Large intestine (tissue), 3 donors: ENCODE measurements at regions not wholly inside any gene's neighbourhood (a gene's known extent, or its start where the extent isn't known, plus 50 kb on each side); places are given as distances from the start of the nearest gene placed in this dataset.

Experiments used
- DNase-seq, 2 donors: peaks; one replicate each; pipeline versions ENCODE4 v3.0.0 to v3.0.0-alpha.2; 2013
- H3K27ac ChIP-seq: one replicate; pipeline ENCODE4 v1.5.1; 2013; ENCODE audit warnings: low read length
- H3K27me3 ChIP-seq: 2 replicates; pipeline ENCODE4 v1.6.1; 2013; ENCODE audit warnings: low read length; ENCODE audit not compliant: control insufficient read depth, insufficient read depth
- H3K36me3 ChIP-seq: 2 replicates; pipeline ENCODE4 v1.6.1; 2013; ENCODE audit warnings: low read length; ENCODE audit not compliant: control insufficient read depth, insufficient read depth
- H3K4me1 ChIP-seq: one replicate; pipeline ENCODE4 v1.6.1; 2013; ENCODE audit warnings: low read length; ENCODE audit not compliant: control insufficient read depth, insufficient read depth
- H3K4me3 ChIP-seq: one replicate; pipeline ENCODE4 v1.5.1; 2013; ENCODE audit warnings: low read length
- H3K9me3 ChIP-seq: one replicate; pipeline ENCODE4 v1.6.1; 2013; ENCODE audit warnings: mild to moderate bottlenecking, low read depth, low read length, moderate library complexity; ENCODE audit not compliant: control insufficient read depth
- WGBS: methylation state at CpG from one replicate; pipeline ENCODE4 v1.1.5; 2013; ENCODE audit warnings: low lambda C conversion rate; ENCODE audit not compliant: insufficient coverage; 5-methylcytosine and 5-hydroxymethylcytosine counted together

- Histone ChIP-seq H3K27ac (no peak overlapping the region), H3K4me3 (no peak overlapping the region), H3K27me3 (no peaks in the 10 kb centered on the region), H3K9me3 (no peaks in the 10 kb centered on the region), H3K36me3 (no peaks in the 10 kb centered on the region), H3K4me1 (no peaks in the 10 kb centered on the region)
- no CpG with 5 or more reads among the region's 1 CpG for WGBS
- DNase-seq: no peak
Observed at GRCh38 chr21:23045955-23046354, 2047.7 kb downstream of the NCAM2 start.

GRCh38 chr21:23067672-23068071 is 2069.5 kb downstream of the NCAM2 start:
- Histone ChIP-seq H3K4me3 (no peak overlapping the region), H3K27me3 (no peaks in the 10 kb centered on the region), H3K27ac (no peak overlapping the region), H3K36me3 (no peaks in the 10 kb centered on the region), H3K4me1 (no peaks in the 10 kb centered on the region), H3K9me3 (no peaks in the 10 kb centered on the region)
- no CpG with 5 or more reads among the region's 2 CpGs for WGBS
- DNase-seq: no peak

GRCh38 chr21:23083242-23083641 is 2085.0 kb downstream of the NCAM2 start:
- Histone ChIP-seq H3K4me1 (no peaks in the 10 kb centered on the region), H3K27ac (no peak overlapping the region), H3K4me3 (no peak overlapping the region), H3K9me3 (peaks cover 3% of the 10 kb centered on the region), H3K27me3 (no peaks in the 10 kb centered on the region), H3K36me3 (no peaks in the 10 kb centered on the region)
- 100% methylated on average over 1 of the region's 2 CpGs for WGBS
- no peak for DNase-seq

GRCh38 chr21:23093259-23093658 is 2095.1 kb downstream of the NCAM2 start:
- H3K9me3 ChIP-seq: no peaks in the 10 kb centered on the region
- DNase-seq: no peak
- no peak overlapping the region for H3K4me3 ChIP-seq
- 67% methylated on average over 1 of the region's 2 CpGs for WGBS
- no peaks in the 10 kb centered on the region for H3K4me1 ChIP-seq
- no peaks in the 10 kb centered on the region for H3K36me3 ChIP-seq
- no peak overlapping the region for H3K27ac ChIP-seq
- no peaks in the 10 kb centered on the region for H3K27me3 ChIP-seq

GRCh38 chr21:23099185-23099584 is 2101.0 kb downstream of the NCAM2 start:
- peaks cover 4% of the 10 kb centered on the region for H3K9me3 ChIP-seq

GRCh38 chr21:23101111-23101510 is 2102.9 kb downstream of the NCAM2 start:
- Histone ChIP-seq H3K4me1 (no peaks in the 10 kb centered on the region), H3K9me3 (peaks cover 7% of the 10 kb centered on the region), H3K36me3 (no peaks in the 10 kb centered on the region), H3K4me3 (no peak overlapping the region), H3K27ac (no peak overlapping the region), H3K27me3 (no peaks in the 10 kb centered on the region)
- WGBS: no CpG with 5 or more reads among the region's 14 CpGs
- DNase-seq: no peak

More at GRCh38 chr21:23099185-23099584, 2101.0 kb downstream of the NCAM2 start:
- no peak for DNase-seq
- Histone ChIP-seq H3K4me1 (no peaks in the 10 kb centered on the region), H3K27ac (no peak overlapping the region), H3K4me3 (no peak overlapping the region), H3K27me3 (no peaks in the 10 kb centered on the region), H3K36me3 (no peaks in the 10 kb centered on the region)

GRCh38 chr21:23108533-23108932 is 2110.3 kb downstream of the NCAM2 start:
- DNase-seq: no peak
- H3K36me3 ChIP-seq: no peaks in the 10 kb centered on the region
- H3K9me3 ChIP-seq: peaks cover 2% of the 10 kb centered on the region
- H3K4me1 ChIP-seq: no peaks in the 10 kb centered on the region
- H3K27ac ChIP-seq: no peak overlapping the region
- H3K27me3 ChIP-seq: no peaks in the 10 kb centered on the region
- no peak overlapping the region for H3K4me3 ChIP-seq

- Histone ChIP-seq H3K4me3 (no peak overlapping the region), H3K9me3 (no peaks in the 10 kb centered on the region), H3K4me1 (no peaks in the 10 kb centered on the region), H3K27me3 (no peaks in the 10 kb centered on the region), H3K27ac (no peak overlapping the region), H3K36me3 (no peaks in the 10 kb centered on the region)
- WGBS: 60% methylated on average over 1 of the region's 3 CpGs
- DNase-seq: no peak
Observed at GRCh38 chr21:23111070-23111600, 2112.9 kb downstream of the NCAM2 start.

- Histone ChIP-seq H3K4me1 (no peaks in the 10 kb centered on the region), H3K27me3 (no peaks in the 10 kb centered on the region), H3K27ac (no peak overlapping the region), H3K36me3 (no peaks in the 10 kb centered on the region), H3K9me3 (no peaks in the 10 kb centered on the region), H3K4me3 (no peak overlapping the region)
- no peak for DNase-seq
- WGBS: no CpG with 5 or more reads among the region's 1 CpG
Observed at GRCh38 chr21:23119491-23119890, 2121.3 kb downstream of the NCAM2 start.

GRCh38 chr21:23127973-23128372 is 2129.8 kb downstream of the NCAM2 start:
- no peak overlapping the region for H3K27ac ChIP-seq
- WGBS: 75% methylated on average over 2 of the region's 8 CpGs
- H3K4me3 ChIP-seq: no peak overlapping the region
- DNase-seq: no peak
- H3K27me3 ChIP-seq: no peaks in the 10 kb centered on the region
- H3K9me3 ChIP-seq: no peaks in the 10 kb centered on the region
- no peaks in the 10 kb centered on the region for H3K36me3 ChIP-seq
- H3K4me1 ChIP-seq: no peaks in the 10 kb centered on the region

- Histone ChIP-seq H3K4me1 (no peaks in the 10 kb centered on the region), H3K36me3 (no peaks in the 10 kb centered on the region), H3K27ac (no peak overlapping the region), H3K27me3 (no peaks in the 10 kb centered on the region), H3K4me3 (no peak overlapping the region), H3K9me3 (no peaks in the 10 kb centered on the region)
- DNase-seq: no peak
Observed at GRCh38 chr21:23130308-23130707, 2132.1 kb downstream of the NCAM2 start.
